ENCODE measurements at regions not wholly inside any gene's neighbourhood (a gene's known extent, or its start where the extent isn't known, plus 50 kb on each side); places are given as distances from the start of the nearest gene placed in this dataset.

- Histone ChIP-seq H3K9me1 (ENCODE audit: control insufficient read depth, extremely low read depth, insufficient read depth, low read length) (no peaks in the 10 kb centered on the region), H3K79me2 (ENCODE audit: control insufficient read depth, insufficient read depth, low read length) (no peaks in the 10 kb centered on the region), H3K4me2 (ENCODE audit: control insufficient read depth, extremely low read depth, insufficient read depth, low read depth, low read length) (no peak overlapping the region), H4K20me1 (ENCODE audit: control insufficient read depth, extremely low read depth, insufficient read depth, low read length) (no peaks in the 10 kb centered on the region), H2AFZ (ENCODE audit: control insufficient read depth, low read length) (no peak overlapping the region), H3K9ac (ENCODE audit: control insufficient read depth, extremely low read depth, insufficient read depth, low read length) (no peak overlapping the region), H3K27me3 (ENCODE audit: control insufficient read depth, extremely low read depth, insufficient read depth, low read length) (no peaks in the 10 kb centered on the region), H3K9me3 (ENCODE audit: control insufficient read depth, low read depth, low read length) (no peaks in the 10 kb centered on the region), H3K4me3 (ENCODE audit: control insufficient read depth in 2 of 3, extremely low read depth in 1 of 3, insufficient read depth in 2 of 3, low read depth in 1 of 3, low read length in 3 of 3) (no peak overlapping the region), H3K36me3 (ENCODE audit: control insufficient read depth in 2 of 2, extremely low read depth in 1 of 2, insufficient read depth in 2 of 2, low read length in 2 of 2) (no peaks in the 10 kb centered on the region), H3K4me1 (ENCODE audit: control insufficient read depth, extremely low read depth, insufficient read depth, low read length) (no peaks in the 10 kb centered on the region), H3K27ac (ENCODE audit: control insufficient read depth, insufficient read depth, low read length) (no peak overlapping the region)
- DNase-seq (ENCODE audit: low read depth, low spot score): no peak
- FAIRE-seq: no peak
- dilution Hi-C loops (cut with MboI; ENCODE audit: extremely low pct_ligation_motif_present, low sequenced_read_pairs): no loop called here
- TF ChIP-seq EZH2 (IDR thresholded peaks at IDR 0.05; ENCODE audit: low read length) (no peak), CTCF (optimal IDR thresholded peaks at IDR 0.05 in 1 of 3, IDR thresholded peaks at IDR 0.05 in 1 of 3, conservative IDR thresholded peaks at IDR 0.05 in 1 of 3; ENCODE audit: extremely low read depth in 1 of 3, insufficient read depth in 2 of 3, low read length in 3 of 3) (no peak)
Measured at GRCh38 chr6:91717094-91717493, 1130.2 kb upstream of the MAP3K7 start.

- DNase-seq (ENCODE audit: low read depth, low spot score) (no peak), FAIRE-seq (no peak)
- no peak overlapping the region for H3K27ac ChIP-seq (ENCODE audit: control insufficient read depth, insufficient read depth, low read length)
- TF ChIP-seq CTCF (optimal IDR thresholded peaks at IDR 0.05 in 1 of 3, IDR thresholded peaks at IDR 0.05 in 1 of 3, conservative IDR thresholded peaks at IDR 0.05 in 1 of 3; ENCODE audit: extremely low read depth in 1 of 3, insufficient read depth in 2 of 3, low read length in 3 of 3): no peak
- TF ChIP-seq EZH2 (IDR thresholded peaks at IDR 0.05; ENCODE audit: low read length): no peak
- no peak overlapping the region for H3K4me2 ChIP-seq (ENCODE audit: control insufficient read depth, extremely low read depth, insufficient read depth, low read depth, low read length)
- dilution Hi-C loops (cut with MboI; ENCODE audit: extremely low pct_ligation_motif_present, low sequenced_read_pairs): no loop called here
- H3K36me3 ChIP-seq (ENCODE audit: control insufficient read depth in 2 of 2, extremely low read depth in 1 of 2, insufficient read depth in 2 of 2, low read length in 2 of 2): no peaks in the 10 kb centered on the region
- no peak overlapping the region for H2AFZ ChIP-seq (ENCODE audit: control insufficient read depth, low read length)
- no peaks in the 10 kb centered on the region for H4K20me1 ChIP-seq (ENCODE audit: control insufficient read depth, extremely low read depth, insufficient read depth, low read length)
- no peak overlapping the region for H3K9ac ChIP-seq (ENCODE audit: control insufficient read depth, extremely low read depth, insufficient read depth, low read length)
- H3K4me3 ChIP-seq (ENCODE audit: control insufficient read depth in 2 of 3, extremely low read depth in 1 of 3, insufficient read depth in 2 of 3, low read depth in 1 of 3, low read length in 3 of 3): no peak overlapping the region
- no peaks in the 10 kb centered on the region for H3K9me3 ChIP-seq (ENCODE audit: control insufficient read depth, low read depth, low read length)
- no peaks in the 10 kb centered on the region for H3K79me2 ChIP-seq (ENCODE audit: control insufficient read depth, insufficient read depth, low read length)
- no peaks in the 10 kb centered on the region for H3K9me1 ChIP-seq (ENCODE audit: control insufficient read depth, extremely low read depth, insufficient read depth, low read length)
- no peaks in the 10 kb centered on the region for H3K4me1 ChIP-seq (ENCODE audit: control insufficient read depth, extremely low read depth, insufficient read depth, low read length)
- H3K27me3 ChIP-seq (ENCODE audit: control insufficient read depth, extremely low read depth, insufficient read depth, low read length): no peaks in the 10 kb centered on the region
Measured at GRCh38 chr6:91716361-91716760, 1129.5 kb upstream of the MAP3K7 start.

All from keratinocyte (primary cell).